Heart left ventricle (tissue), 13 donors: ENCODE measurements at regions not wholly inside any gene's neighbourhood (a gene's known extent, or its start where the extent isn't known, plus 50 kb on each side); places are given as distances from the start of the nearest gene placed in this dataset.

Source experiments
- POLR2A ChIP-seq, 2 donors: fragments of 450-650 bp; IDR thresholded peaks; one replicate each; pipeline ENCODE4 v1.6.1; 2017; ENCODE audit warnings: antibody characterized with exemption in 2 of 2, mild to moderate bottlenecking in 2 of 2, moderate library complexity in 2 of 2
- TF ChIP-seq, protein P1 (sequence below), 12 donors: fragments of 200-600 bp; sonication (generic) in 4 of 12; IDR thresholded peaks; one replicate each; pipeline versions ENCODE4 v1.5.0 to v1.8.0; 2018 to 2022; ENCODE audit warnings: antibody characterized with exemption in 12 of 12, mild to moderate bottlenecking in 5 of 12
- donor health status: ischemic (EF 13 %, LVEDD 7.1; RV severe dilation, severe dysfunction).
- donor health status: DM: no; HTN: yes; CAD: no.
- donor health status: DM: no; HTN: no; CAD: no.
- donor health status: ischemic (EF 25% LVEDD 6.9; RV normal size, moderate dysfunction).
- donor health status: ischemic (EF 25% LVEDD 5.7; RV mildly dilated, moderate dysfunction).
- donor health status: ischemic (EF 35%, LVEDD 5.7; RV mildly dilated, moderate dysfunction).
- donor health status: nonischemic (EF 11% LVEDD 7.7; RV severe dilation, severe dysfunction).
- donor health status: DM: yes; HTN: yes; CAD: no.
- donor health status: PGD.
- donor health status: ischemic (EF 29% LVEDD 5.4; RV normal size, mild dysfunction).
- donor health status: nonischemic (EF 23%, LVEDD 6.1; RV moderate dilation, normal function).

GRCh38 chr2:223264541-223265193 lies 212.7 kb downstream of the KCNE4 start:
- TF ChIP-seq, protein P1, sequence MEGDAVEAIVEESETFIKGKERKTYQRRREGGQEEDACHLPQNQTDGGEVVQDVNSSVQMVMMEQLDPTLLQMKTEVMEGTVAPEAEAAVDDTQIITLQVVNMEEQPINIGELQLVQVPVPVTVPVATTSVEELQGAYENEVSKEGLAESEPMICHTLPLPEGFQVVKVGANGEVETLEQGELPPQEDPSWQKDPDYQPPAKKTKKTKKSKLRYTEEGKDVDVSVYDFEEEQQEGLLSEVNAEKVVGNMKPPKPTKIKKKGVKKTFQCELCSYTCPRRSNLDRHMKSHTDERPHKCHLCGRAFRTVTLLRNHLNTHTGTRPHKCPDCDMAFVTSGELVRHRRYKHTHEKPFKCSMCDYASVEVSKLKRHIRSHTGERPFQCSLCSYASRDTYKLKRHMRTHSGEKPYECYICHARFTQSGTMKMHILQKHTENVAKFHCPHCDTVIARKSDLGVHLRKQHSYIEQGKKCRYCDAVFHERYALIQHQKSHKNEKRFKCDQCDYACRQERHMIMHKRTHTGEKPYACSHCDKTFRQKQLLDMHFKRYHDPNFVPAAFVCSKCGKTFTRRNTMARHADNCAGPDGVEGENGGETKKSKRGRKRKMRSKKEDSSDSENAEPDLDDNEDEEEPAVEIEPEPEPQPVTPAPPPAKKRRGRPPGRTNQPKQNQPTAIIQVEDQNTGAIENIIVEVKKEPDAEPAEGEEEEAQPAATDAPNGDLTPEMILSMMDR (IDR thresholded peaks at IDR 0.05), result no peak
- TF ChIP-seq POLR2A (IDR thresholded peaks at IDR 0.05), result no peak
